NCI-H2029 treated with DMSO at 0.1 percent for 48 hours (cell line): ENCODE measurements at regions not wholly inside any gene's neighbourhood (a gene's known extent, or its start where the extent isn't known, plus 50 kb on each side); places are given as distances from the start of the nearest gene placed in this dataset.

ENCODE experiments used
- DNase-seq: peaks from one replicate; lab custom pipeline; 2025; lab: John Stamatoyannopoulos, UW

DNA sequence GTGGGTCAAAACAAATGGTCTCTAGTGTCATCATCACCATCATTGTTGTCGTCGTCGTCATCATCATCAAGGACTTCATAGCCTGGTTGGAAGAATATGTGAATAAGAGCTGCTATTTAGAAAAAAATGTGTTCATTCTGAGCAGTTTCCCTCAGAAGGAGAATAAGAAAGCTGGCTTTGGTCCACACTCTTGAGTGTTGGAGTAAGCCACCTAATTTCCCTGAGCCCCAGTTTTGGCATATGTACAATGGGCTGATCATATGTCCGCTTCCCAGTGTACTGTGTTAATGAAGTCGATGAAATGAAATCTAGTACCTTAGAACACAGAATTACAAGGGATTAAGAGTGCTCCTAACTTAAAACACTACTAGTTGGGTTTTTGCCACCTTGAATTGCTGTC lies 545.5 kb downstream of the CCDC171 start:
- DNase-seq: no peak

- no peak for DNase-seq
Observed at GRCh38 chr9:16099732-16100536, 547.1 kb downstream of the CCDC171 start.

DNA sequence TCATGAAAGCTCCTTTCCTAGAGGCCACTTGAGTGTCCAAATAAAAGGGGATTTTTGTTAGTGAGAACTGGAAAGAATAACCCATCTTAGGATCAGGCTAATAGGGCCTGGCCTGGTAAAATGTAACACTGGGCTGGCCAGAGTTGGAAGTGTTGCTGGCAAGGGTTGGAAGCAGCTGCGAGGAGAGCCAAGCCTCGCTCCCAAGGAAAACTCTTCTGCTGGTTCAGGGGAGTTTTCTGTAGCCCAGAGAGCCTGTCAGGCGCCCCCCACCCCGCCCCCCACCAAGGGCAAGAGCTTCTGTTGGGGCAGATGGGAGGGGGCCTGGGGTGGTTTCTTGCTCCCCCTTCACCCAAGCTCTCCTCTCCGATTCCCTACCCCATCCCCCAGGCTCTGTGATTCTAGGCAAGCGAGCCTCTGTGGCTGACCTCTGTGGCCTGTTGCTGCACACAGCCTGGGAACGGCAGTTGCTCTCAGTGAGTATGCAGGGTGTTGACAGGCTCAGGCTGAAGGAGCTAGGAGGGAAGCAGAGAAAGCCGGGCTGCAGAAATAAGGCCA lies 547.8 kb downstream of the CCDC171 start:
- DNase-seq: no peak

- DNase-seq: no peak
Observed at GRCh38 chr9:16102154-16102553, 549.3 kb downstream of the CCDC171 start.

GRCh38 chr9:16103620-16104397 lies 551.0 kb downstream of the CCDC171 start:
- DNase-seq: no peak

- no peak for DNase-seq
Observed at GRCh38 chr9:16105168-16106020, 552.6 kb downstream of the CCDC171 start.

- no peak for DNase-seq
Observed at GRCh38 chr9:16106021-16106571, 553.3 kb downstream of the CCDC171 start.

DNA sequence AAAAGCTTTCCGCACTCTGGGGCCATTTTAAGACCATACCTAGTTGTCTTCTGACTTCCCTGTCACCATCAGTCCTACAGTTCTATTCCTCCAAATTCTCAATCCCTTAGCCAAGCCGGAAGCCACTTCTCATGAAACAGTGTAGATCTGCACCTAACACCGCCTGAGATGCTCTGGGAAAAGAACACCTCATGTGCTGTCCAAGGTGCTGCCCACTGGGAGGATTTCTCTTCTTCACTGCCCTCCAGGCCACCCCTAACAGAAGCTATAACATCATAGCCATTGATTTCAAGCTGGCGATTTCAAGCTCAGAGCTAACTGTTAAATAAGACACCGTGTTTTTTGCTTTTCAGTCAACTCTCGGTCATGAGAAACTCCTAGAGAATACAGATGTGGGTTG lies 559.3 kb downstream of the CCDC171 start:
- no peak for DNase-seq

DNA sequence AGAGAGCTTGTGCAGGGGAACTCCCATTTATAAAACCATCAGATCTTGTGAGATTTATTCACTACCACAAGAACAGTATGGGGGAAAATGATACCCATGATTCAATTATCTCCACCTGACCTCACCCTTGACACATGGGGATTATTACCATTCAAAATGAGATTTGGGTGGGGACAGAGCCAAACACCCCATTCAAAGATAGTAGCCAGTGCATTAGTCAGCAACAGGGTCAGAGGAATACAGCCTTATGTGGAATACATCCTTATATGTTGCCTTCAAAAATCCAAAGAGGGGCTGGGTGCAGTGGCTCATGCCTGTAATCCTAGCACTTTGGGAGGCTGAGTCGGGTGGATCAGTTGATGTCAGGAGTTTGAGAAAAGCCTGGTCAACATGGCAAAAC lies 563.2 kb downstream of the CCDC171 start:
- no peak for DNase-seq

- DNase-seq: no peak
Observed at GRCh38 chr9:16118043-16118442, 565.2 kb downstream of the CCDC171 start.

DNA sequence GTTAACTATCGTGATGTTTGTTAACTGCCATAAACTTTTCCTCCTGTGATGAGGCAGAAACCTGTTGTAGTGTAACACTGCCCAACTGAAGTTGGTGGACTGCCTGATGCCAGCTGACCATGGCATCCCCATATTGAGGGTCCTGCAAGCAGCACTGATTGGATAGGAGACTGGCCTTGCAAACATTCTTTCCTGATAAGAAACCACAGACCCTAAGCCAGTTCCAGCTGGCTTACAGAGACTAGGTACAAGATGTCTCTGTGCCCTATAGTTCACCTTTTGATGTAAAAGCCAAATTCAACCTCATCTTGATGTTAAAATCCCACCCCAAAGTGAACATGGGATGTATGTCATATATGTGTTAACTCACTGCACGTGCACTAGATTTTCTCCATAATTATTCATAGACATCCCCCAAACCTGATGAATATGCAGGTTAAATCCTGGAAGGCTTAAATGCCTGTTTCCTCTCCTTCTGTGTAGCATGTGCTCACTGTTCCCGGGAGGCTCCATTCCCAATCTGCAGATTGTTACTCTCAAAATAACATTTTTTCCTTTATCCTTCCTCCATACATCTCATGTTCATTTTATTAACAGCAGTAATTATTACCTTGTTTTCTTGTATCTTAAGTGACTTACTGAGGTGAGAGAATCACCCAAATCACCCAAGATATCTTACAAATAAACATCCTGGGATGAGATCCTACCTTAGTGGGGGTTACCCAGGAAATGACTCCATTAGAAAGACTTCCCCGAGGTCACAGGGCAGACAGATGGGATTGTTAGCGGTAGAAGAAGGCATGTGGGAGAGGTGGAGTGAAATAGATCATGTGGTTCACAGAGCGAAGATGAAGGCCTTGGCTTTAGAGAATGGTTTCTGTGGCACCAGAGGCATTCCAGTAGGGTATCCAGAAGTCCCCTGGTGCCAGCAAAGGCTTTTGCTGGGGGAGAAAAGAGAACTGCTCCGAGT lies 566.7 kb downstream of the CCDC171 start:
- no peak for DNase-seq

DNA sequence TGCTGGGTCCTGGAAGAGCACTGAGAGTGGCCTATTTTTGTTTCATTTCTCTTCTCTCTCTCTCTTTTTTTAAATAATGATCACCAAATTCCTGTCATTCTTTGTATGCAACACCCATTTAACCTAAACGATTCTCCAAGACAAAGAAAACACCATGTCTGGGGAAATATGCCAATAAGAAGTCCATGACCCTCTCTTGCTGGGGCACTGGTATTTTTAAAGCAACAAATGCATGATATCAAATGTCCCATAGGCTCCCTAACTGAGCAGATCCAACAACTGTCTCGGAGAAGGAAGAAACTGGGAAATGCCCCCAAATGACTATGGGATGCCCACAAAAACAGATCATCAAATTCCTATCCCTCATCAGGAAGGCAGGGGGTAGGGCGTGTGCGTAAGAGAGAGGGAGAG lies 567.4 kb downstream of the CCDC171 start:
- DNase-seq: no peak

GRCh38 chr9:16120727-16121126 lies 567.9 kb downstream of the CCDC171 start:
- no peak for DNase-seq

- DNase-seq: no peak
Observed at GRCh38 chr9:16121168-16121567, 568.3 kb downstream of the CCDC171 start.

DNA sequence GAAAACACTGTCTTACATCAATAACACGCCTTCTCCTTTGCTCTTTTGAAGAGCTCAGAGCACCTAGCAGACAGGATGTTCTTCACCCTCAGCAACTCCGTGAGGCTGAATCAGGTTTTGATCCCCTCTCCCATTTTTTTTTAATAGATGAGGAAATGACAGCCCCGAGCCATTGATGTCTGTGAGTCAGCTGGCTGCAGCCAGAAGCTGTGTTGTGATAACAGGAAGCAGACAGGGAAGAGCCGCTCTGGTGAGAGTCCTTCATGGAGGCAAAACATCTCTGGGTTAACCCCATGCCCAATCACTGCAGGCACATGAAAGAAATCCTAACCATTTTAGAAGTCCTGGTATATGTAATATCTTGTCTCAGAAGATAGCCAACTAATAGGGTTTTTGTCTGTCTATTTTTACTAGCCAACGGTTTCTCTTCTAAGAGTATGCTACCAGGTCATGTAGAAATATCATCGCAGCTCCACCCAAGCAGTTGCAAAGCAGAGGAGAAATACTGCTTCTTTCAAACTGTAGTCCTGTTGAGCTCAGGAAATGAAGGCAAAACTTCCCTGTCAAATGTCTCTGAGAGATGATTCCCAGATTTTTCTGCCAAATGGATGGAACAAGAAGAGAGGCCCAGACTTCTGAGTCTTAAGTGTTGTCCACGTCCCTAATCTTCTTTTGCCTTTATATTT lies 568.9 kb downstream of the CCDC171 start:
- no peak for DNase-seq

- DNase-seq: no peak
Observed at GRCh38 chr9:16125629-16126028, 572.8 kb downstream of the CCDC171 start.

DNA sequence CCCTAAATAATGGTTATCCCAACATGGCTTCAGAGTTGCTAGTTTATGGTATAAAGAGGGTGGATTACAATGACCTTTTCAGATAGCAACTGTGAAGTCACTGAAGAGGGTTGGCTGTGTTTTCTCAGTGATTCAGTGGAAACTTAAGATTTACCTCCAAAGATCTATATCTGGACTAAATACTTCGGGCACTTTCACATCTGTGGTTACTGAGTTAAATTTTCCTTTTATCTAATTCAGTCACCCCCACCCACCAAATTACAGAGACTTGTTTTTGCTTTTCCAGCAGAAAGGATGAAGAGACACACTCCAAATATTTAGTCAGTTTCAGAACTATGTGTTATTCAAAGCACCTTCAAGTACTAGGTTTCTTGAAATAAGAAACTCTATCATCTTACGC lies 573.2 kb downstream of the CCDC171 start:
- DNase-seq: no peak

GRCh38 chr9:16128003-16128402 lies 575.2 kb downstream of the CCDC171 start:
- no peak for DNase-seq

- DNase-seq: no peak
Observed at GRCh38 chr9:16131264-16131663, 578.4 kb downstream of the CCDC171 start.

- no peak for DNase-seq
Observed at GRCh38 chr9:16132513-16132912, 579.7 kb downstream of the CCDC171 start.
